Panc1 (cell line): ENCODE measurements at regions not wholly inside any gene's neighbourhood (a gene's known extent, or its start where the extent isn't known, plus 50 kb on each side); places are given as distances from the start of the nearest gene placed in this dataset.

Experiments
- ATAC-seq: fragments of 200-7000 bp; cut with Tn5 transposase; 2 replicates; pipeline ENCODE4 v1.9.1; 2020; ENCODE audit warnings: mild to moderate bottlenecking, moderate library complexity
- BruUV-seq: library from RNA; stranded (reverse); fragments of 400-500 nt; replicated peaks from 2 replicates; lab custom pipeline; 2021; lab: Mats Ljungman, UMichigan
- CTCF ChIA-PET: fragments of 300-600 bp; sonication (Branson Sonifier 250); formaldehyde crosslinking; loops from one replicate; lab custom pipeline; 2022; ENCODE audit warnings: antibody characterized with exemption; lab: Charles Lee
- POLR2A ChIA-PET: fragments of 300-600 bp; sonication (Branson Sonifier 250); formaldehyde crosslinking; loops from one replicate; lab custom pipeline; 2022; ENCODE audit warnings: antibody characterized with exemption; lab: Charles Lee
- DNase-seq: peaks from one replicate; pipeline ENCODE4 v3.0.0-alpha.2; 2010; ENCODE audit warnings: low read depth, low spot score
- H3K27ac ChIP-seq: 2 replicates; pipeline ENCODE4 v1.5.1; 2011; ENCODE audit warnings: mild to moderate bottlenecking, low read length, inconsistent platforms
- H3K27me3 ChIP-seq: fragments of 200-500 bp; sonication (Bioruptor generic); 2 replicates; pipeline ENCODE4 v1.6.0; 2014; ENCODE audit warnings: low read length, inconsistent platforms; ENCODE audit not compliant: control insufficient read depth, insufficient read depth
- H3K36me3 ChIP-seq: fragments of 200-500 bp; sonication (Bioruptor generic); 2 replicates; pipeline ENCODE4 v1.5.1; 2014; ENCODE audit warnings: inconsistent platforms, mild to moderate bottlenecking, low read length, moderate library complexity; ENCODE audit not compliant: control insufficient read depth, insufficient read depth
- H3K4me1 ChIP-seq: 2 replicates; pipeline ENCODE4 v1.5.1; 2011; ENCODE audit warnings: inconsistent platforms, mild to moderate bottlenecking, low read length, moderate library complexity; ENCODE audit not compliant: control insufficient read depth, insufficient read depth
- H3K4me3 ChIP-seq, 2 experiments: 2 replicates each; pipeline ENCODE4 v1.5.1; 2011 to 2012; ENCODE audit warnings: low read depth in 2 of 2, low read length in 2 of 2, mild to moderate bottlenecking in 2 of 2, inconsistent platforms in 1 of 2, moderate library complexity in 1 of 2
- H3K9me3 ChIP-seq: fragments of 200-500 bp; sonication (Bioruptor generic); 2 replicates; pipeline ENCODE4 v1.5.1; 2014; ENCODE audit warnings: low read depth, mild to moderate bottlenecking, inconsistent platforms, low read length, moderate library complexity; ENCODE audit not compliant: control insufficient read depth, insufficient read depth
- CTCF ChIP-seq: fragments of 450-650 bp; IDR thresholded peaks from 2 replicates; pipeline ENCODE4 v1.5.1; 2017; ENCODE audit warnings: mild to moderate bottlenecking
- POLR2AphosphoS5 ChIP-seq: IDR thresholded peaks from 2 replicates; pipeline ENCODE4 v1.6.1; 2012; ENCODE audit warnings: mild to moderate bottlenecking, low read depth, low read length, moderate library complexity
- SIN3A ChIP-seq: IDR thresholded peaks from 2 replicates; pipeline ENCODE4 v1.6.1; 2012; ENCODE audit warnings: low read depth, mild to moderate bottlenecking, low read length, moderate library complexity, borderline replicate concordance; ENCODE audit not compliant: insufficient read depth
- TCF7L2 ChIP-seq: IDR thresholded peaks from 2 replicates; pipeline ENCODE4 v1.6.1; 2011; ENCODE audit warnings: mild to moderate bottlenecking, low read depth, low read length, inconsistent platforms
- in situ Hi-C: cut with HindIII; loops from 2 replicates; pipeline ENCODE4 v1.10.0; 2016; ENCODE audit warnings: low sequenced_read_pairs, low pct_unique_long_range_greater_than_20kb
- intact Hi-C: fragments of 100-400 bp; cut with micrococcal nuclease; formaldehyde crosslinking; loops from one replicate; pipeline ENCODE4 v1.10.0; 2022; ENCODE audit not compliant: unreplicated experiment
- TF ChIP-seq, protein P1 (sequence below), 2 experiments: IDR thresholded peaks; 2 replicates each; pipeline ENCODE4 v1.6.1; 2011 to 2012; ENCODE audit warnings: low read depth in 2 of 2, control low read depth in 1 of 2, low read length in 1 of 2, mild to moderate bottlenecking in 1 of 2, moderate library complexity in 1 of 2; ENCODE audit not compliant: insufficient read depth in 1 of 2

DNA sequence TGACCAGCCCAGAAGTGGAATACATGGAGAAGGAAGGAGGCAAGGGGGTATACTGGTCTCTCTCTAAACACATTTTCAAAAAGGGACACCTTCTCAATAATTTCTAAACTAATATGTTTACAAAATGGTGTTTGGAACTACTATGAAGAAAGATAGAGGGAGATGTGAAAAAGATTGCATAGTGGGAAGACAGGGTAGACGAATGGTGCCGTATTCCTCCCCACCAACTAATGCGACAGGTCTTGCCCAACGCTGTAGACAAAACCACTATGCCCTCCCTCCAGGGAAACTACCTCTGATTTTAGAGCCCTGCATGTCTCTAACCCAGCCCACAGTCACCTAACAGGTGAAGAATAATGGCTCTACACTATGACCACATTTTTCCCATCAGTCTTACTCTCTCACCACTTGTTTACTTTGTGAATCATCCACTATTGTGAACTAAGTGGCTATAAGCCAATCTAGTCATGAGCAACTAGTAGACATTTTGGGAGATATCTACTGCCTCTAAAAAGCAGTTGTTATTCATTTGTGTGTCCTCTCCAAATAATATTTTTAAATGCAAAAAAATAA, 108.2 kb upstream of the UBE2E2 start:
- Histone ChIP-seq H3K27ac (no peak overlapping the region), H3K27me3 (no peaks in the 10 kb centered on the region), H3K36me3 (no peaks in the 10 kb centered on the region), H3K4me1 (no peaks in the 10 kb centered on the region), H3K9me3 (no peaks in the 10 kb centered on the region), H3K4me3 (no peak overlapping the region)
- DNase-seq (no peak), ATAC-seq (peak; percentile 38; the same call in 1 of the 2 replicates)
- no peak for TF ChIP-seq POLR2AphosphoS5
- CTCF ChIA-PET = no interaction called here
- in situ Hi-C loops = no loop called here
- POLR2A ChIA-PET = no interaction called here
- BruUV-seq = no TSS peak
- intact Hi-C loops = no loop called here

- no peaks in the 10 kb centered on the region for H3K9me3 ChIP-seq
- no peak for TF ChIP-seq POLR2AphosphoS5
- no peak for TF ChIP-seq SIN3A
- no peak for TF ChIP-seq TCF7L2
- TF ChIP-seq, protein P1, sequence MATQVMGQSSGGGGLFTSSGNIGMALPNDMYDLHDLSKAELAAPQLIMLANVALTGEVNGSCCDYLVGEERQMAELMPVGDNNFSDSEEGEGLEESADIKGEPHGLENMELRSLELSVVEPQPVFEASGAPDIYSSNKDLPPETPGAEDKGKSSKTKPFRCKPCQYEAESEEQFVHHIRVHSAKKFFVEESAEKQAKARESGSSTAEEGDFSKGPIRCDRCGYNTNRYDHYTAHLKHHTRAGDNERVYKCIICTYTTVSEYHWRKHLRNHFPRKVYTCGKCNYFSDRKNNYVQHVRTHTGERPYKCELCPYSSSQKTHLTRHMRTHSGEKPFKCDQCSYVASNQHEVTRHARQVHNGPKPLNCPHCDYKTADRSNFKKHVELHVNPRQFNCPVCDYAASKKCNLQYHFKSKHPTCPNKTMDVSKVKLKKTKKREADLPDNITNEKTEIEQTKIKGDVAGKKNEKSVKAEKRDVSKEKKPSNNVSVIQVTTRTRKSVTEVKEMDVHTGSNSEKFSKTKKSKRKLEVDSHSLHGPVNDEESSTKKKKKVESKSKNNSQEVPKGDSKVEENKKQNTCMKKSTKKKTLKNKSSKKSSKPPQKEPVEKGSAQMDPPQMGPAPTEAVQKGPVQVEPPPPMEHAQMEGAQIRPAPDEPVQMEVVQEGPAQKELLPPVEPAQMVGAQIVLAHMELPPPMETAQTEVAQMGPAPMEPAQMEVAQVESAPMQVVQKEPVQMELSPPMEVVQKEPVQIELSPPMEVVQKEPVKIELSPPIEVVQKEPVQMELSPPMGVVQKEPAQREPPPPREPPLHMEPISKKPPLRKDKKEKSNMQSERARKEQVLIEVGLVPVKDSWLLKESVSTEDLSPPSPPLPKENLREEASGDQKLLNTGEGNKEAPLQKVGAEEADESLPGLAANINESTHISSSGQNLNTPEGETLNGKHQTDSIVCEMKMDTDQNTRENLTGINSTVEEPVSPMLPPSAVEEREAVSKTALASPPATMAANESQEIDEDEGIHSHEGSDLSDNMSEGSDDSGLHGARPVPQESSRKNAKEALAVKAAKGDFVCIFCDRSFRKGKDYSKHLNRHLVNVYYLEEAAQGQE (IDR thresholded peaks at IDR 0.05; ENCODE audit: insufficient read depth in 1 of 2, low read depth in 2 of 2, low read length in 1 of 2) = no peak
- no peak for TF ChIP-seq CTCF
- H3K36me3 ChIP-seq = no peaks in the 10 kb centered on the region
- BruUV-seq = no TSS peak
- no peak for ATAC-seq
- no peak for DNase-seq
- intact Hi-C loops = no loop called here
- H3K27me3 ChIP-seq = 0 out of 2 replicates have a peak, but pooled peaks cover 2% of the 10 kb centered on the region
- H3K4me1 ChIP-seq = no peaks in the 10 kb centered on the region
- in situ Hi-C loops = no loop called here
- CTCF ChIA-PET = no interaction called here
- H3K27ac ChIP-seq = no peak overlapping the region
- POLR2A ChIA-PET = no interaction called here
- H3K4me3 ChIP-seq = no peak overlapping the region
Measured at GRCh38 chr3:23096041-23096440, 107.1 kb upstream of the UBE2E2 start.

GRCh38 chr3:23099021-23099420, 104.1 kb upstream of the UBE2E2 start:
- 0 out of 2 replicates have a peak, but pooled peaks cover 2% of the 10 kb centered on the region for H3K27me3 ChIP-seq
- no peaks in the 10 kb centered on the region for H3K4me1 ChIP-seq
- no peak for TF ChIP-seq CTCF
- TF ChIP-seq POLR2AphosphoS5 = no peak
- no peak for TF ChIP-seq SIN3A
- TF ChIP-seq, protein P1 (IDR thresholded peaks at IDR 0.05; ENCODE audit: insufficient read depth in 1 of 2, low read depth in 2 of 2, low read length in 1 of 2) = no peak
- TF ChIP-seq TCF7L2 = no peak
- ChIA-PET POLR2A (no interaction called here), CTCF (no interaction called here)
- DNase-seq (no peak), ATAC-seq (no peak)
- H3K4me3 ChIP-seq = no peak overlapping the region
- intact Hi-C loops (no loop called here), in situ Hi-C loops (no loop called here)
- no peaks in the 10 kb centered on the region for H3K9me3 ChIP-seq
- no peaks in the 10 kb centered on the region for H3K36me3 ChIP-seq
- H3K27ac ChIP-seq = no peak overlapping the region
- no TSS peak for BruUV-seq
